ENCODE measurements at regions not wholly inside any gene's neighbourhood (a gene's known extent, or its start where the extent isn't known, plus 50 kb on each side); places are given as distances from the start of the nearest gene placed in this dataset.

DNA sequence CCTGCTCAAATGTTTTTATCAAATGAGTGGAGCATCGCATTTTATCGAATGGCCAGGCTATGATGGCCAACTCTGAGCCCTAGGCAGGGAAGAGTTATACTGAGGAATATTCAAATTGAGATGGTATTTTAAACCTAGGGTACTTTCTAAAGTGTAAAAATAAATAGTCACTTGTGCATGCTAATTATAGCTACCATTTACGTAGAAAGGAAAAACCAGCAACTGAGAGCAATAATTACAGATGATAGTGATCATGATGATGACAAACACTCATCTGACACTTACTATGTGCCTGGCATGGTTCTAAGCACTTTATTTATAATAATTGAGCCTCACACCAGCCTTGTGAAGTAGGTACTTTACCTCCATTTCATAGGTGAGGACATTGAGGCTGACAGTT, 455.7 kb downstream of the CD83 start:
- no peak overlapping the region for H3K4me3 ChIP-seq (ENCODE audit: low read length)
- H3F3A ChIP-seq (ENCODE audit: insufficient read depth, low read length, poor library complexity, severe bottlenecking) = no peaks in the 10 kb centered on the region
- H3K79me2 ChIP-seq (replicated peaks; ENCODE audit: insufficient read depth, low read length) = no peaks in the 10 kb centered on the region
- H4K20me1 ChIP-seq (ENCODE audit: insufficient read depth) = no peaks in the 10 kb centered on the region
- no peaks in the 10 kb centered on the region for H3K27me3 ChIP-seq (ENCODE audit: insufficient read depth, low read depth, low read length)
- H3K9ac ChIP-seq (ENCODE audit: low read length) = no peak overlapping the region
- no peak overlapping the region for H3K4me2 ChIP-seq (ENCODE audit: low read length)
- TF ChIP-seq POLR2AphosphoS5 (IDR thresholded peaks at IDR 0.05) (no peak), RAD21 (conservative IDR thresholded peaks at IDR 0.05) (no peak), SMC3 (conservative IDR thresholded peaks at IDR 0.05; ENCODE audit: poor library complexity) (no peak), TAF1 (IDR thresholded peaks at IDR 0.05; ENCODE audit: low read depth) (no peak), EP300 (conservative IDR thresholded peaks at IDR 0.05; ENCODE audit: poor library complexity, severe bottlenecking) (no peak), EZH2 (IDR thresholded peaks at IDR 0.05; ENCODE audit: borderline replicate concordance, insufficient read depth, low read length, poor library complexity, severe bottlenecking) (no peak), MXI1 (conservative IDR thresholded peaks at IDR 0.05; ENCODE audit: poor library complexity, severe bottlenecking) (no peak)
- TF ChIP-seq, protein P1, sequence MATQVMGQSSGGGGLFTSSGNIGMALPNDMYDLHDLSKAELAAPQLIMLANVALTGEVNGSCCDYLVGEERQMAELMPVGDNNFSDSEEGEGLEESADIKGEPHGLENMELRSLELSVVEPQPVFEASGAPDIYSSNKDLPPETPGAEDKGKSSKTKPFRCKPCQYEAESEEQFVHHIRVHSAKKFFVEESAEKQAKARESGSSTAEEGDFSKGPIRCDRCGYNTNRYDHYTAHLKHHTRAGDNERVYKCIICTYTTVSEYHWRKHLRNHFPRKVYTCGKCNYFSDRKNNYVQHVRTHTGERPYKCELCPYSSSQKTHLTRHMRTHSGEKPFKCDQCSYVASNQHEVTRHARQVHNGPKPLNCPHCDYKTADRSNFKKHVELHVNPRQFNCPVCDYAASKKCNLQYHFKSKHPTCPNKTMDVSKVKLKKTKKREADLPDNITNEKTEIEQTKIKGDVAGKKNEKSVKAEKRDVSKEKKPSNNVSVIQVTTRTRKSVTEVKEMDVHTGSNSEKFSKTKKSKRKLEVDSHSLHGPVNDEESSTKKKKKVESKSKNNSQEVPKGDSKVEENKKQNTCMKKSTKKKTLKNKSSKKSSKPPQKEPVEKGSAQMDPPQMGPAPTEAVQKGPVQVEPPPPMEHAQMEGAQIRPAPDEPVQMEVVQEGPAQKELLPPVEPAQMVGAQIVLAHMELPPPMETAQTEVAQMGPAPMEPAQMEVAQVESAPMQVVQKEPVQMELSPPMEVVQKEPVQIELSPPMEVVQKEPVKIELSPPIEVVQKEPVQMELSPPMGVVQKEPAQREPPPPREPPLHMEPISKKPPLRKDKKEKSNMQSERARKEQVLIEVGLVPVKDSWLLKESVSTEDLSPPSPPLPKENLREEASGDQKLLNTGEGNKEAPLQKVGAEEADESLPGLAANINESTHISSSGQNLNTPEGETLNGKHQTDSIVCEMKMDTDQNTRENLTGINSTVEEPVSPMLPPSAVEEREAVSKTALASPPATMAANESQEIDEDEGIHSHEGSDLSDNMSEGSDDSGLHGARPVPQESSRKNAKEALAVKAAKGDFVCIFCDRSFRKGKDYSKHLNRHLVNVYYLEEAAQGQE (IDR thresholded peaks at IDR 0.05; ENCODE audit: borderline replicate concordance) = no peak
- TF ChIP-seq, protein P2, sequence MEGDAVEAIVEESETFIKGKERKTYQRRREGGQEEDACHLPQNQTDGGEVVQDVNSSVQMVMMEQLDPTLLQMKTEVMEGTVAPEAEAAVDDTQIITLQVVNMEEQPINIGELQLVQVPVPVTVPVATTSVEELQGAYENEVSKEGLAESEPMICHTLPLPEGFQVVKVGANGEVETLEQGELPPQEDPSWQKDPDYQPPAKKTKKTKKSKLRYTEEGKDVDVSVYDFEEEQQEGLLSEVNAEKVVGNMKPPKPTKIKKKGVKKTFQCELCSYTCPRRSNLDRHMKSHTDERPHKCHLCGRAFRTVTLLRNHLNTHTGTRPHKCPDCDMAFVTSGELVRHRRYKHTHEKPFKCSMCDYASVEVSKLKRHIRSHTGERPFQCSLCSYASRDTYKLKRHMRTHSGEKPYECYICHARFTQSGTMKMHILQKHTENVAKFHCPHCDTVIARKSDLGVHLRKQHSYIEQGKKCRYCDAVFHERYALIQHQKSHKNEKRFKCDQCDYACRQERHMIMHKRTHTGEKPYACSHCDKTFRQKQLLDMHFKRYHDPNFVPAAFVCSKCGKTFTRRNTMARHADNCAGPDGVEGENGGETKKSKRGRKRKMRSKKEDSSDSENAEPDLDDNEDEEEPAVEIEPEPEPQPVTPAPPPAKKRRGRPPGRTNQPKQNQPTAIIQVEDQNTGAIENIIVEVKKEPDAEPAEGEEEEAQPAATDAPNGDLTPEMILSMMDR (IDR thresholded peaks at IDR 0.05; ENCODE audit: poor library complexity, severe bottlenecking) = no peak
- no peak overlapping the region for H2AFZ ChIP-seq (ENCODE audit: low read depth, low read length)
- H3K36me3 ChIP-seq (ENCODE audit: insufficient read depth, low read length) = no peaks in the 10 kb centered on the region
- no peaks in the 10 kb centered on the region for H3K9me3 ChIP-seq (ENCODE audit: low read length)
- no peak overlapping the region for H3K27ac ChIP-seq (ENCODE audit: low read length)
- H3K9me2 ChIP-seq (ENCODE audit: insufficient read depth, low read length) = no peaks in the 10 kb centered on the region

DNA sequence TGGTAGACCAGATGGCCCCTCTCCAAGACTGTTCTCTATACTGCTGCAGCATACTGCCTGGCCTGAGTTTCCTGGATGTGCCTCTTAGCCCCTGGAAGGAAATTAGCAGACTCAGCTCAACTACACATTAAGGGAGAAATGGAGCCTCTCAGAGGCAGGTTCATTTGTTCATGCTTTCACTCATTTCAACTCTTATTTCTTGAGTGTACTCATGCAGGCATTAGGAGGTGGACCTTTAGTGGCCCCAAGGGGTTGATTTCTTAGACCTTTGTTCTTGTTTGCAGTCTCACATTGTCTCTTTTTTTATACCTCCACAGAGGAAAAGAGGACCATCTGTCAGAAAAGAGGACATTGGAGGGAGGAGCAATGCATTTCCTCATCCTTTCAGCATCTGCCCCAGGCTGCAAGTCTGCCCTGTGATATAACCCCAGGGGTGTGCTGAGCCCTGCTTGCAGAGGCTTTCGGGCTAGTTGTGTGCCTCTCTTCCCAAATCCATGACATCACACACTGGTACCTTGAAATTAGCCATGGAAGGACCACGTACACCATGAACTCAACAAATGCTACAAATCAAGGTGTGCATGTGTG, 456.2 kb downstream of the CD83 start:
- H3K27ac ChIP-seq (ENCODE audit: low read length) = no peak overlapping the region
- H3K27me3 ChIP-seq (ENCODE audit: insufficient read depth, low read depth, low read length) = no peaks in the 10 kb centered on the region
- H3K36me3 ChIP-seq (ENCODE audit: insufficient read depth, low read length) = no peaks in the 10 kb centered on the region
- no peak overlapping the region for H2AFZ ChIP-seq (ENCODE audit: low read depth, low read length)
- TF ChIP-seq EZH2 (IDR thresholded peaks at IDR 0.05; ENCODE audit: borderline replicate concordance, insufficient read depth, low read length, poor library complexity, severe bottlenecking) = no peak
- TF ChIP-seq EP300 (conservative IDR thresholded peaks at IDR 0.05; ENCODE audit: poor library complexity, severe bottlenecking) = no peak
- no peak for TF ChIP-seq POLR2AphosphoS5 (IDR thresholded peaks at IDR 0.05)
- TF ChIP-seq, protein P1 (IDR thresholded peaks at IDR 0.05; ENCODE audit: borderline replicate concordance) = no peak
- TF ChIP-seq MXI1 (conservative IDR thresholded peaks at IDR 0.05; ENCODE audit: poor library complexity, severe bottlenecking) = no peak
- TF ChIP-seq, protein P2 (IDR thresholded peaks at IDR 0.05; ENCODE audit: poor library complexity, severe bottlenecking) = no peak
- TF ChIP-seq SMC3 (conservative IDR thresholded peaks at IDR 0.05; ENCODE audit: poor library complexity) = no peak
- no peak for TF ChIP-seq TAF1 (IDR thresholded peaks at IDR 0.05; ENCODE audit: low read depth)
- TF ChIP-seq RAD21 (conservative IDR thresholded peaks at IDR 0.05) = no peak
- H3K9ac ChIP-seq (ENCODE audit: low read length) = no peak overlapping the region
- H3K4me3 ChIP-seq (ENCODE audit: low read length) = no peak overlapping the region
- no peaks in the 10 kb centered on the region for H3K79me2 ChIP-seq (replicated peaks; ENCODE audit: insufficient read depth, low read length)
- H3F3A ChIP-seq (ENCODE audit: insufficient read depth, low read length, poor library complexity, severe bottlenecking) = no peaks in the 10 kb centered on the region
- H3K9me2 ChIP-seq (ENCODE audit: insufficient read depth, low read length) = no peaks in the 10 kb centered on the region
- no peak overlapping the region for H3K4me2 ChIP-seq (ENCODE audit: low read length)
- no peaks in the 10 kb centered on the region for H3K9me3 ChIP-seq (ENCODE audit: low read length)
- no peaks in the 10 kb centered on the region for H4K20me1 ChIP-seq (ENCODE audit: insufficient read depth)
